GM06990 (cell line): ENCODE measurements at regions not wholly inside any gene's neighbourhood (a gene's known extent, or its start where the extent isn't known, plus 50 kb on each side); places are given as distances from the start of the nearest gene placed in this dataset.

Experiments used
- DNase-seq: peaks from one replicate; pipeline ENCODE4 v3.0.0-alpha.2; 2011; ENCODE audit not compliant: insufficient read length; ENCODE audit errors: extremely low read depth
- H3K27me3 ChIP-seq: replicated peaks from 2 replicates; pipeline ENCODE4 v1.6.0; 2011; ENCODE audit warnings: low read length; ENCODE audit not compliant: control insufficient read depth, insufficient read depth
- H3K36me3 ChIP-seq: 2 replicates; pipeline ENCODE4 v1.5.1; 2011; ENCODE audit warnings: low read length; ENCODE audit not compliant: control insufficient read depth, insufficient read depth
- H3K4me3 ChIP-seq: replicated peaks from 2 replicates; pipeline ENCODE4 v1.5.1; 2011; ENCODE audit warnings: low read depth, mild to moderate bottlenecking, control low read depth, low read length
- CTCF ChIP-seq: IDR thresholded peaks from 2 replicates; pipeline ENCODE4 v1.5.1; 2011; ENCODE audit warnings: low read length, control low read depth, mild to moderate bottlenecking, inconsistent platforms; ENCODE audit not compliant: insufficient read depth, poor library complexity, severe bottlenecking

DNA sequence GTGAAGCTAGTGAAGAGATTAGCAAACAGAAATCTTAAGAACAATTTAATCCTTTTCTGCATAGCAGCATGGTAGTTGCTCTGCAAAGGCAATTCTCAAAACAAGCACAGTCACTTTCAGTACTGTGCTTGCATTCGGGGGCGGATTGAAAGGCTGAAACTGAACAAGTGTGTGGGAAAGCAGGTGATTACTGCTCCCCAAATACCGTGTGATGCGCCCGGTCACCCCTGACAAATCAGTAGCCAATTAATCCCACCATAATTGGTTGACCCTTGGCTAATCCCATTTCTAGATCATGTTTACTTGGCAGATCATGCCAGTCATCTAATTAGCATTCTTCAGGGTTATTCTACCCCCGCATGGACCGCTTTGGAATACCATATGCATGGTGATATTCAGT lies 76.5 kb upstream of the ADRB1 start:
- Histone ChIP-seq H3K27me3 (no peaks in the 10 kb centered on the region), H3K36me3 (no peaks in the 10 kb centered on the region), H3K4me3 (no peak overlapping the region)
- no peak for TF ChIP-seq CTCF
- no peak for DNase-seq

- H3K27me3 ChIP-seq: no peaks in the 10 kb centered on the region
- H3K36me3 ChIP-seq: no peaks in the 10 kb centered on the region
- TF ChIP-seq CTCF: no peak
- no peak overlapping the region for H3K4me3 ChIP-seq
- no peak for DNase-seq
These were observed 73.0 kb upstream of the ADRB1 start for GRCh38 chr10:113970641-113971040.

DNA sequence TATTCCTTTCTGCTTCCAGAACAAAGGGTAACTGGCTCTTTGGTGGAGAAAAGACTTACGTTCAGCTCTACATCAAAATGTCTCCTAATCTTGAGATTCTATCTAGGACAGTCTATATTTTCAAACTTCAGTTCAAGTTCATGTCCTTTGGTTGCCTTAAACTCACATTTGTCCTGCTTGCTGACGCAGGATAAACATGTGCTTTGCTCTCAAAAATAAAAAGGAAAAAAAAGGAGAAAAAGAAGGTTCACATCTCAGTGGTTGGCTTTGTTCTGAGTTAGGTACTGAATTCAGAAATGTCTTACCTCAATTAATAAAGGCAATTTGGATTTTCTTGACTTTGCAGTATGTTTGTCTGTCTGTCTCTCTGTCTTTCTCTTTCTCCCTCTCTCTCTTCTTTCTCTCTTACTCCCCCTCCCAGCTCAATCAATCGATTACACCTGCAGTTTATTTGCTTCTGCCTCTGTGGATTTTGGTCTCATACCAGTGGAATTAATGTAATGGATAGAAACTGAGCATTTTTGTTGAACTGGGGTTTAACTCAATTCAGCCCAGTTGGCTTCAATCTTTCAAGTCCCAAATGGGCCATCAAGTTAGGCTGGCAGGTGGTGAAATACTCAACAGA lies 72.2 kb upstream of the ADRB1 start:
- H3K27me3 ChIP-seq: no peaks in the 10 kb centered on the region
- H3K4me3 ChIP-seq: no peak overlapping the region
- DNase-seq: no peak
- TF ChIP-seq CTCF: no peak
- no peaks in the 10 kb centered on the region for H3K36me3 ChIP-seq

DNA sequence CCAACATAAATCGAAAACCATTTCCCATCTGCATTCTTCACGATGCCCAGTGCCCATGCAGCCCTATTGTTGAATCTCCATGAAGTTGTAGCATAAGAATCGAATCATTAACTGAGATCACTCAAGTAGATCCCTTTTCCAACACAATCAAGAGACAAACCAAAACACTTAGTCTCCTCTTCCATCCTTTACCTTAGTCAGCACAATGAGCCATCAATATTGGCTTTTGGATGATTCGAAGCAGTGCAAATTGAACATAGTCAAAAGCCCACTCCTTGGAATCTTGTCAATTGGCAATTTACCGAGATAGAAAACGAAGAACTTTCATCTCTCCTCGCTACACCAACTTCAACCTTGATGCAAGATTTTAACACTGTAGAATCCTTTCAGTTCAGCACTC lies 66.5 kb upstream of the ADRB1 start:
- H3K27me3 ChIP-seq: no peaks in the 10 kb centered on the region
- TF ChIP-seq CTCF: no peak
- H3K36me3 ChIP-seq: no peaks in the 10 kb centered on the region
- no peak overlapping the region for H3K4me3 ChIP-seq
- DNase-seq: no peak

- Histone ChIP-seq H3K4me3 (no peak overlapping the region), H3K36me3 (no peaks in the 10 kb centered on the region), H3K27me3 (no peaks in the 10 kb centered on the region)
- TF ChIP-seq CTCF: no peak
- DNase-seq: no peak
These were observed 64.9 kb upstream of the ADRB1 start for GRCh38 chr10:113978802-113979201.

DNA sequence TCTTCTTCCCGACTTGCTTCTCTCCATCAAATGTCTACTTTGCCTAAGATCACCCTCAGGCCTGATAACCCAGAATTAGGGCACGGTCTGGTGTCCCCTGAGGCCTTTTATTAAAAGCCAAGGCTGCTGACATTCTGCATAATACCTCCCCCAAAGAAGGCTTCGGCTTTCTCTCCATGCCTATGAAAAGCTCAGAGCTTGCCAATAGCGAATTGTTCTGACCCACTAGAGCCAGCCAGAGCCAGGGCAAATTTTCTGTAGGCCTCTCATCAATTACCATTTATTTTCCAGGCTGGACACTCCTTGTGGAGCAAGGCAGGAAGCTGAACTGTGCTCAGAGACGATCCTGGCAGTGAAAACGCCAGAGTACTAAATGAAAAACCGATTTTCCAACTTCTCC lies 64.3 kb upstream of the ADRB1 start:
- no peaks in the 10 kb centered on the region for H3K27me3 ChIP-seq
- TF ChIP-seq CTCF: no peak
- no peaks in the 10 kb centered on the region for H3K36me3 ChIP-seq
- no peak for DNase-seq
- no peak overlapping the region for H3K4me3 ChIP-seq
